ENCODE measurements at regions not wholly inside any gene's neighbourhood (a gene's known extent, or its start where the extent isn't known, plus 50 kb on each side); places are given as distances from the start of the nearest gene placed in this dataset.
A peak's percentile ranks its signal among the peaks of the same experiment; 100 is the strongest.

GRCh38 chr15:47513471-47513870 lies 203.8 kb upstream of the SEMA6D start:
- Mint-ChIP-seq H3K4me1 (peaks cover 9% of the 10 kb centered on the region), H3K4me3 (no peak overlapping the region), H3K27me3 (ENCODE audit: low read depth, poor library complexity) (no peaks in the 10 kb centered on the region), H3K9me3 (peaks cover 4% of the 10 kb centered on the region), H3K36me3 (ENCODE audit: low read depth) (no peaks in the 10 kb centered on the region), H3K27ac (no peak overlapping the region)
- no peak for TF ChIP-seq CTCF (IDR thresholded peaks at IDR 0.05)
- DNase-seq = no peak

- peaks cover 9% of the 10 kb centered on the region for H3K4me1 Mint-ChIP-seq
- H3K27me3 Mint-ChIP-seq (ENCODE audit: low read depth, poor library complexity) = no peaks in the 10 kb centered on the region
- peaks cover 4% of the 10 kb centered on the region for H3K9me3 Mint-ChIP-seq
- DNase-seq = no peak
- TF ChIP-seq CTCF (IDR thresholded peaks at IDR 0.05) = no peak
- H3K4me3 Mint-ChIP-seq = no peak overlapping the region
- H3K36me3 Mint-ChIP-seq (ENCODE audit: low read depth) = no peaks in the 10 kb centered on the region
- no peak overlapping the region for H3K27ac Mint-ChIP-seq
These were observed 203.1 kb upstream of the SEMA6D start for GRCh38 chr15:47514200-47514652.

DNA sequence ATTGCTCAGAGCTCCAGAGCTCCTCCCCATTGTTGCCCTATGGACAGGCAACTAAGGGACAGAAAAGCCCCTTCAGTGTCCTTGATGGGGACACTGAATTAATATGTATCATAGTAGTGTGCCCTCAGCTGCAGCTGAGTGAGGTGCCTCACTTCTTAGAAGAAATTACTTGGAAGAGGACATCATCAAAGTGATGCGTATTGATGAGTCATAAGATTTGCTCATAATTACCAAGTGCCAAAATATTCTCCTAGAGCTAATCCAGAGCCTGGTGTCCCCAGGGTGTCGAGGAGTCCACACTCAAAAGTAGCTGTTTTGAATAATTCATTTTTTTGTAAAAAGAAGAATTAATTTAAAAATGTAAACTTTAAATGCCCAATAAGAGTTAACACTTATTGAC lies 200.7 kb upstream of the SEMA6D start:
- Mint-ChIP-seq H3K9me3 (no peaks in the 10 kb centered on the region), H3K27me3 (ENCODE audit: low read depth, poor library complexity) (peaks cover 2% of the 10 kb centered on the region), H3K36me3 (ENCODE audit: low read depth) (no peaks in the 10 kb centered on the region), H3K4me3 (no peak overlapping the region), H3K27ac (no peak overlapping the region), H3K4me1 (peaks cover 6% of the 10 kb centered on the region)
- DNase-seq = no peak
- no peak for TF ChIP-seq CTCF (IDR thresholded peaks at IDR 0.05)

DNA sequence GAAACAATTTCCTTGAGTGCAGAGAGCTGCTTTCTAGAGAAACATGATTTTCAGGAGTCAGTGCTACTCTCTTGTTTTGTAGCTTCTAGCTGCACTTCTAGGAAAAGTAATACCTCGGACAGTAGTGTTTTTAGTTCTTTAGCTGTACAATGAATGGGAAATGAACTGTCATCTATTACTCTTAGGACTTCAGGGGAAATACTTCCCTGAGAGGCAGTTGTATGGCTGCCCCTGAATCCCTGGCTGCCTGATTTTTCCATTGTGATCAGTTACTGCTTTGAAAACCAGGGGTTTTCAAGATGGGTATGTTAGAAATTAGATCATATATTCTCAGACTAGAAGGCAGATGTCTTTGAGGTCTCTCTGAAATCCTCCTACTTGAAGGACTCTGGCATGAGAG lies 200.3 kb upstream of the SEMA6D start:
- H3K36me3 Mint-ChIP-seq (ENCODE audit: low read depth) = no peaks in the 10 kb centered on the region
- no peaks in the 10 kb centered on the region for H3K9me3 Mint-ChIP-seq
- DNase-seq = no peak
- peak overlapping the region; percentile 26 for H3K27ac Mint-ChIP-seq
- peaks cover 2% of the 10 kb centered on the region for H3K27me3 Mint-ChIP-seq (ENCODE audit: low read depth, poor library complexity)
- no peak overlapping the region for H3K4me3 Mint-ChIP-seq
- no peak for TF ChIP-seq CTCF (IDR thresholded peaks at IDR 0.05)
- H3K4me1 Mint-ChIP-seq = peaks cover 4% of the 10 kb centered on the region

- DNase-seq = no peak
- Mint-ChIP-seq H3K9me3 (no peaks in the 10 kb centered on the region), H3K4me1 (peaks cover 4% of the 10 kb centered on the region), H3K27ac (peak overlapping the region; percentile 68), H3K27me3 (ENCODE audit: low read depth, poor library complexity) (peaks cover 4% of the 10 kb centered on the region), H3K36me3 (ENCODE audit: low read depth) (no peaks in the 10 kb centered on the region), H3K4me3 (no peak overlapping the region)
- TF ChIP-seq CTCF (IDR thresholded peaks at IDR 0.05) = no peak
These were observed 199.6 kb upstream of the SEMA6D start for GRCh38 chr15:47517737-47518136.

- Mint-ChIP-seq H3K36me3 (ENCODE audit: low read depth) (no peaks in the 10 kb centered on the region), H3K4me3 (no peak overlapping the region), H3K9me3 (no peaks in the 10 kb centered on the region), H3K27me3 (ENCODE audit: low read depth, poor library complexity) (peaks cover 9% of the 10 kb centered on the region), H3K27ac (no peak overlapping the region), H3K4me1 (no peaks in the 10 kb centered on the region)
- TF ChIP-seq CTCF (IDR thresholded peaks at IDR 0.05) = no peak
- no peak for DNase-seq
These were observed 193.4 kb upstream of the SEMA6D start for GRCh38 chr15:47523681-47524475.

Measured in nephron progenitor cell (in vitro differentiated cells).